GM18858 (cell line): ENCODE measurements at regions not wholly inside any gene's neighbourhood (a gene's known extent, or its start where the extent isn't known, plus 50 kb on each side); places are given as distances from the start of the nearest gene placed in this dataset.

Experiments
- ATAC-seq: cut with Tn5 transposase; IDR thresholded peaks from one replicate; pipeline ENCODE4 v1.9.1; 2021; ENCODE audit not compliant: unreplicated experiment

DNA sequence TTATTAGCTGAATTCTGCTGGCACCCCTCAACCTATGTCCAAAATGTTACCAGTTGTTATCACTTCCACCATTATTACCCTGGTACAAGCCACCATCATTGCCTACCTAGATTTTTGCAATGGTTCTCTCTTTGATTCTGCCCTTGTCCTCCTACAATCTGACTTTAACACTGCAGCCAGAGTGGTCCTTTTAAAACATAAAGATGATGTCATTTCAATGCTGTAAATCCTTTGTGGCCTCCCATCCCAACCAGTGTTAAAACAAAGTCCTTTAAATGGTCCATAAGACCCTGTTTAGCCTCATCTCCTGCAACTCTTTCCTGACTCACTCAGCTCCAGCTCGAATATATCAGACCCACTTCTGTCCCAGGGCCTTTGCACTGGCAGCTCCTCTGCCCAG is 54.9 kb upstream of the FSTL4 start:
- ATAC-seq, result no peak

DNA sequence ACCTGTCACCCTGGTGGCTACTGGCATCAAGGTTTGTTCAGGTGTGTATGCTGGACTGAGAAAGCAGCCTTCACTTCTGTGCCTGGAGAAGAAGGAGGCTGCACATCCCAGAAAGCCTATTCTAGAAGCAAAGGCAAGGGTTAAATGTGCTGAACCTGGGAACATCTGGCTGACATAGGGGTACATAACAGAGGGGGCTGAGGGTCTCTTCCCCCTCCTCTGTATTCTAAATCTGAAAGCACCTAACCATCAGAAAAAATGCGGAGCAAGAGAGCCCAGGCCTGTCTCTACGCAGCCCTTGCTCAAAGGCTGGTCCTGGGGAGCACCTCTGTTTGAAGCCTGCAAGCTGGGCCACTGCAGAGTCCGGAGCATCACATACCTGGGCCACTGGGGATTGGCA is 53.2 kb upstream of the FSTL4 start:
- ATAC-seq, result no peak

GRCh38 chr5:133664422-133664821 is 52.1 kb upstream of the FSTL4 start:
- no peak for ATAC-seq

DNA sequence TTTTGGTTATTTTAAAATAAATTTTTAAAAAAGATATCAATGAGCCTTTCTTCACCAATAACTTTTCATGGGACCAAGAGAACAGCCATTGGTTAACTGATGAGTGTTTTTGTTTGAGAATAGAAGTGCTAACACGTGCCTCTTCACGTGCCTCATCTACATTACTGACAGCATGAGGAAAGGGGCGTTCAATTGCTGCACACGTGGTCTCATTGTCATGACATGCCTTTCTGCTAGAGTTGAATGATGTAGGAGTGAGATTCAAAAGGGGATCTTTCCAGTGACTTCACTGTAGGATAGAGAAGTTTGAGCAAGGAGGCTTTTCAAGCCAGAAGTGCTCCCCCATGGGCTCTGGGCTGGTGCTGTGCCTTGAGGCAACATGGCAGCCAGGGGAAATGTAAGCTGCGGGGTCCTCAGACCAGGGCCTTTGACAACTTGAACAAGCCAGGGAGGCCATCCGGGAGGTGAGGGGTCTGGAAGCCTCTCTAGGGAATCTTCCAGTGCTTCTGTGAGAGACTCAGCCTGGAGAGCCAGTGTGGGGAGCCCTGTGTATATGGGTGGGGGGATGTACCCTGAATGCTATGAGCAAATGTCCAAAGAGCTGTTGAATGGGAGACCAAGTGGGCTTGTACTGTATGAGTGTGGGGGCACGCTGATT is 51.2 kb upstream of the FSTL4 start:
- no peak for ATAC-seq

GRCh38 chr5:133662578-133662977 is 50.2 kb upstream of the FSTL4 start:
- no peak for ATAC-seq
